Neural cell (in vitro differentiated cells): ENCODE measurements at regions not wholly inside any gene's neighbourhood (a gene's known extent, or its start where the extent isn't known, plus 50 kb on each side); places are given as distances from the start of the nearest gene placed in this dataset.
A peak's percentile ranks its signal among the peaks of the same experiment; 100 is the strongest.
"Not testable (repeated sequence)": the region's sequence is repeated elsewhere in the genome, so short reads cannot be mapped to it uniquely, and the experiment has no call there.

ENCODE experiments used
- H2AFZ ChIP-seq: fragments of 200-600, 300-800 bp; sonication (generic), shearing (Covaris generic); 2 replicates; pipeline ENCODE4 v1.6.0; 2014; ENCODE audit warnings: low read depth, mild to moderate bottlenecking, antibody characterized with exemption, low read length, moderate library complexity
- H3F3A ChIP-seq: fragments of 200-600 bp; shearing (Covaris generic); 2 replicates; pipeline ENCODE4 v1.6.1; 2016; ENCODE audit warnings: mild to moderate bottlenecking, moderate library complexity, mixed read lengths, antibody characterized with exemption, low read length; ENCODE audit not compliant: insufficient read depth, poor library complexity, severe bottlenecking
- H3K27ac ChIP-seq: fragments of 200-600, 300-800 bp; sonication (generic), shearing (Covaris generic); 2 replicates; pipeline ENCODE4 v1.5.1; 2014; ENCODE audit warnings: mild to moderate bottlenecking, low read length, moderate library complexity
- H3K27me3 ChIP-seq: fragments of 300-800, 200-600 bp; sonication (generic), shearing (Covaris generic); 2 replicates; pipeline ENCODE4 v1.6.0; 2014; ENCODE audit warnings: mild to moderate bottlenecking, low read depth, low read length, moderate library complexity; ENCODE audit not compliant: insufficient read depth
- H3K36me3 ChIP-seq: fragments of 300-800, 200-600 bp; sonication (generic), shearing (Covaris generic); 2 replicates; pipeline ENCODE4 v1.5.1; 2014; ENCODE audit warnings: mild to moderate bottlenecking, antibody characterized with exemption, low read length, moderate library complexity; ENCODE audit not compliant: insufficient read depth
- H3K4me2 ChIP-seq: fragments of 300-800, 200-600 bp; sonication (generic), shearing (Covaris generic); 2 replicates; pipeline ENCODE4 v1.6.0; 2014; ENCODE audit warnings: mild to moderate bottlenecking, low read length
- H3K4me3 ChIP-seq: fragments of 300-800, 200-600 bp; sonication (generic), shearing (Covaris generic); 2 replicates; pipeline ENCODE4 v1.5.1; 2014; ENCODE audit warnings: mild to moderate bottlenecking, low read length, moderate library complexity
- H3K79me2 ChIP-seq: fragments of 200-600 bp; shearing (Covaris generic); replicated peaks from 2 replicates; pipeline ENCODE4 v1.6.0; 2014; ENCODE audit warnings: mild to moderate bottlenecking, low read length, moderate library complexity; ENCODE audit not compliant: insufficient read depth
- H3K9ac ChIP-seq: fragments of 300-800, 200-600 bp; sonication (generic), shearing (Covaris generic); 2 replicates; pipeline ENCODE4 v1.6.1; 2016; ENCODE audit warnings: mild to moderate bottlenecking, low read length, mixed read lengths
- H3K9me2 ChIP-seq: fragments of 200-600 bp; shearing (Covaris generic); 2 replicates; pipeline ENCODE4 v1.6.1; 2016; ENCODE audit warnings: mild to moderate bottlenecking, low read length, mixed read lengths; ENCODE audit not compliant: insufficient read depth
- H3K9me3 ChIP-seq: fragments of 200-600, 300-800 bp; sonication (generic), shearing (Covaris generic); 2 replicates; pipeline ENCODE4 v1.6.1; 2016; ENCODE audit warnings: mild to moderate bottlenecking, mixed run types, low read length, moderate library complexity, mixed read lengths
- H4K20me1 ChIP-seq: fragments of 200-600 bp; shearing (Covaris generic); 2 replicates; pipeline ENCODE4 v1.6.1; 2016; ENCODE audit warnings: mild to moderate bottlenecking, mixed run types; ENCODE audit not compliant: insufficient read depth
- RAD21 ChIP-seq: fragments of 450-650 bp; conservative IDR thresholded peaks from 2 replicates; pipeline ENCODE4 v1.6.1; 2014; ENCODE audit warnings: antibody characterized with exemption, mild to moderate bottlenecking, moderate library complexity
- SMC3 ChIP-seq: fragments of 450-650 bp; conservative IDR thresholded peaks from 2 replicates; pipeline ENCODE4 v1.6.1; 2014; ENCODE audit warnings: antibody characterized with exemption, mild to moderate bottlenecking, moderate library complexity; ENCODE audit not compliant: poor library complexity
- TF ChIP-seq, protein P1 (sequence below): fragments of 450-650 bp; IDR thresholded peaks from 2 replicates; pipeline ENCODE4 v1.5.1; 2014; ENCODE audit warnings: antibody characterized with exemption, mild to moderate bottlenecking, moderate library complexity; ENCODE audit not compliant: poor library complexity, severe bottlenecking

- not testable (repeated sequence) for H3K4me3 ChIP-seq, H3K9ac ChIP-seq, H3K27ac ChIP-seq, H4K20me1 ChIP-seq, H3F3A ChIP-seq, H3K79me2 ChIP-seq, H2AFZ ChIP-seq, H3K27me3 ChIP-seq, H3K9me2 ChIP-seq, H3K4me2 ChIP-seq, H3K9me3 ChIP-seq, H3K36me3 ChIP-seq
Observed at GRCh38 chr9:64370344-64370743, 914.7 kb downstream of the FOXD4L5 start.

- not testable (repeated sequence) for H3K9me2 ChIP-seq, H3K36me3 ChIP-seq
Observed at GRCh38 chr9:64369644-64370043, 915.4 kb downstream of the FOXD4L5 start.

GRCh38 chr9:64369114-64369513 is 915.9 kb downstream of the FOXD4L5 start:
- H3K4me3 ChIP-seq, result peak overlapping the region; percentile 52
- H3K36me3 ChIP-seq, result not testable (repeated sequence)

More at GRCh38 chr9:64369644-64370043, 915.4 kb downstream of the FOXD4L5 start:
- not testable (repeated sequence) for H2AFZ ChIP-seq, H3K9ac ChIP-seq, H4K20me1 ChIP-seq, H3F3A ChIP-seq, H3K9me3 ChIP-seq, H3K27me3 ChIP-seq, H3K27ac ChIP-seq, H3K4me2 ChIP-seq, H3K79me2 ChIP-seq
- H3K4me3 ChIP-seq, result peak overlapping the region; percentile 48

DNA sequence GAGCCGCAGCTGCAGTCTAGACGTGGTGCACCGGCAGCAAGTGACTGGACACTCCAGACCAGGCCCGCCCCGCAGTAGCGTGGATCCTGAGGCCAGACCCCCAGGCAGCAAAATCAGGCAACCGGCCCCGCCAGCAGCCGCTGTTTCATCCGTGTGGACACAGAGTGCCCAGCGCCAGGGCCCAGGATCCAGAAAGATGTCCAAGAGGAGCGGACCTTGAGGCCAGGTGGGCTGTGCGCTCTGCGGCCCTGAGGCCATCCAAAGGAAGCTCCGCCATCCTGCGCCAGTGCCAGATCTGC is 916.4 kb downstream of the FOXD4L5 start:
- not testable (repeated sequence) for H3K79me2 ChIP-seq, H3K27ac ChIP-seq, H3K9me2 ChIP-seq, H3K9me3 ChIP-seq, H3K27me3 ChIP-seq, H3K36me3 ChIP-seq, H3K9ac ChIP-seq, H3F3A ChIP-seq, H3K4me2 ChIP-seq, H2AFZ ChIP-seq, H4K20me1 ChIP-seq, H3K4me3 ChIP-seq

More at GRCh38 chr9:64369114-64369513, 915.9 kb downstream of the FOXD4L5 start:
- H3F3A ChIP-seq, H3K4me2 ChIP-seq, H3K27me3 ChIP-seq, H2AFZ ChIP-seq, H3K79me2 ChIP-seq, H3K9me3 ChIP-seq, H3K9me2 ChIP-seq, H4K20me1 ChIP-seq, H3K9ac ChIP-seq, H3K27ac ChIP-seq: not testable (repeated sequence)
- TF ChIP-seq RAD21 (peak; percentile 36), SMC3 (peak; percentile 62)
- TF ChIP-seq, protein P1, sequence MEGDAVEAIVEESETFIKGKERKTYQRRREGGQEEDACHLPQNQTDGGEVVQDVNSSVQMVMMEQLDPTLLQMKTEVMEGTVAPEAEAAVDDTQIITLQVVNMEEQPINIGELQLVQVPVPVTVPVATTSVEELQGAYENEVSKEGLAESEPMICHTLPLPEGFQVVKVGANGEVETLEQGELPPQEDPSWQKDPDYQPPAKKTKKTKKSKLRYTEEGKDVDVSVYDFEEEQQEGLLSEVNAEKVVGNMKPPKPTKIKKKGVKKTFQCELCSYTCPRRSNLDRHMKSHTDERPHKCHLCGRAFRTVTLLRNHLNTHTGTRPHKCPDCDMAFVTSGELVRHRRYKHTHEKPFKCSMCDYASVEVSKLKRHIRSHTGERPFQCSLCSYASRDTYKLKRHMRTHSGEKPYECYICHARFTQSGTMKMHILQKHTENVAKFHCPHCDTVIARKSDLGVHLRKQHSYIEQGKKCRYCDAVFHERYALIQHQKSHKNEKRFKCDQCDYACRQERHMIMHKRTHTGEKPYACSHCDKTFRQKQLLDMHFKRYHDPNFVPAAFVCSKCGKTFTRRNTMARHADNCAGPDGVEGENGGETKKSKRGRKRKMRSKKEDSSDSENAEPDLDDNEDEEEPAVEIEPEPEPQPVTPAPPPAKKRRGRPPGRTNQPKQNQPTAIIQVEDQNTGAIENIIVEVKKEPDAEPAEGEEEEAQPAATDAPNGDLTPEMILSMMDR, result peak; percentile 63

GRCh38 chr9:64367826-64368643 is 917.0 kb downstream of the FOXD4L5 start:
- H4K20me1 ChIP-seq, H3K27ac ChIP-seq, H3K9ac ChIP-seq, H3K27me3 ChIP-seq, H3F3A ChIP-seq, H3K79me2 ChIP-seq, H3K4me3 ChIP-seq, H3K36me3 ChIP-seq, H3K9me2 ChIP-seq, H3K9me3 ChIP-seq, H3K4me2 ChIP-seq, H2AFZ ChIP-seq: not testable (repeated sequence)
